ENCODE measurements at regions not wholly inside any gene's neighbourhood (a gene's known extent, or its start where the extent isn't known, plus 50 kb on each side); places are given as distances from the start of the nearest gene placed in this dataset.

DNA sequence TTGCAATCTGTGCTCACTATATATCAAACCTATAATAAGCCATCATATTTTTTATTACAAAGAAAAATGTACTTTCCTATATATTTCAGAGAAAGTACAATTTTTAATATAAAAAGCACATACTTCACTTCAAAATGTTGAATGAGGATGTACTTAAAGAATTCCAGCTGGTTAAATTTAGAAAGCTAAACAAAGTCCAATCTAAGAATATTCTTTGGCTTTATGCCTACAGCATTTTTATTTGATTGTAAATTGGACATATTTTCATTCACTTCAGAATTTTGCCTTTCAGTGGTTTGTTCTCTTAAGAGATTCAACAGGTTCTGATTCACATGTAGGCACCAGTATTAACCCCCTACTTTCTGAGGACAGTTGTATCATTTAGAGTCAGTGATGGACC is 533.8 kb downstream of the CAAP1 start:
- no peaks in the 10 kb centered on the region for H3K79me2 ChIP-seq (ENCODE audit: insufficient read depth, low read depth, low read length)
- H3K36me3 ChIP-seq (ENCODE audit: insufficient read depth, low read length): no peaks in the 10 kb centered on the region
- no peaks in the 10 kb centered on the region for H4K20me1 ChIP-seq (ENCODE audit: insufficient read depth, low read length)

DNA sequence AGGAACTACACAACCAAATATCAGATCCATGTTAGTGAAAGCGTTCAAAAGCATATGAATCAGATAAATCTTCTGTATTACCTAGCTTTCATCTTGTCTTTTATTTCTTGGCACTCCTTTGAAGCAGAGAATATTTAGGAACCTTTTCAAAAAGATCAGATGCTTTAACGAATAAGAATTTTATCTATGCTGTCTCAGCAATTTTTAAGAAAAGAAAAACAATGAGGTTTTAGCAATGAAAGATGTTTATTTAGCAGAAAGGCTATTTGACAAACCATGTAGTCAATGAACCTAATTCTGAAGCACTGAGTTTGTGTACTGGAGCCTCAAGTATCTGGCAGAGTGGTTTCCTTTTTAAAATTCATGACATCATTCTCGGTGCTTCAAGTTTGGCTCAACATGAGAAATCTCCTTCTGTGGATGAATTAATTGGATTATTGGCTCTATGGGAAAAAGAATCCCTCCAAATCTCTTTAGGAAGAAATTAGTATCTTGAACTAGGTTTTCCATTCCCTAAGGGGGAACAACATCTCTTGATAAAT is 534.7 kb downstream of the CAAP1 start:
- Histone ChIP-seq H3K4me1 (ENCODE audit: insufficient read depth, low read length, poor library complexity, severe bottlenecking) (no peaks in the 10 kb centered on the region), H3K27ac (ENCODE audit: low read depth, low read length, poor library complexity, severe bottlenecking) (no peak overlapping the region), H4K20me1 (ENCODE audit: insufficient read depth, low read length) (no peaks in the 10 kb centered on the region), H2AFZ (ENCODE audit: low read length) (no peak overlapping the region), H3K4me3 (ENCODE audit: low read depth, low read length, poor library complexity, severe bottlenecking) (no peak overlapping the region), H3K36me3 (ENCODE audit: insufficient read depth, low read length) (no peaks in the 10 kb centered on the region), H3K9me3 (ENCODE audit: low read length) (no peaks in the 10 kb centered on the region), H3K4me2 (ENCODE audit: low read length) (no peak overlapping the region), H3K79me2 (ENCODE audit: insufficient read depth, low read depth, low read length) (no peaks in the 10 kb centered on the region), H3K9me2 (ENCODE audit: insufficient read depth, low read length) (no peaks in the 10 kb centered on the region)
- CTCF ChIA-PET (ENCODE audit: unreplicated experiment): no interaction called here
- POLR2A ChIA-PET: interaction anchor here (0.7 kb wide), 1 partner anchor 234 kb away, joined by 3 read pairs; no protein-coding TSS in a partner anchor
- TF ChIP-seq, protein P1, sequence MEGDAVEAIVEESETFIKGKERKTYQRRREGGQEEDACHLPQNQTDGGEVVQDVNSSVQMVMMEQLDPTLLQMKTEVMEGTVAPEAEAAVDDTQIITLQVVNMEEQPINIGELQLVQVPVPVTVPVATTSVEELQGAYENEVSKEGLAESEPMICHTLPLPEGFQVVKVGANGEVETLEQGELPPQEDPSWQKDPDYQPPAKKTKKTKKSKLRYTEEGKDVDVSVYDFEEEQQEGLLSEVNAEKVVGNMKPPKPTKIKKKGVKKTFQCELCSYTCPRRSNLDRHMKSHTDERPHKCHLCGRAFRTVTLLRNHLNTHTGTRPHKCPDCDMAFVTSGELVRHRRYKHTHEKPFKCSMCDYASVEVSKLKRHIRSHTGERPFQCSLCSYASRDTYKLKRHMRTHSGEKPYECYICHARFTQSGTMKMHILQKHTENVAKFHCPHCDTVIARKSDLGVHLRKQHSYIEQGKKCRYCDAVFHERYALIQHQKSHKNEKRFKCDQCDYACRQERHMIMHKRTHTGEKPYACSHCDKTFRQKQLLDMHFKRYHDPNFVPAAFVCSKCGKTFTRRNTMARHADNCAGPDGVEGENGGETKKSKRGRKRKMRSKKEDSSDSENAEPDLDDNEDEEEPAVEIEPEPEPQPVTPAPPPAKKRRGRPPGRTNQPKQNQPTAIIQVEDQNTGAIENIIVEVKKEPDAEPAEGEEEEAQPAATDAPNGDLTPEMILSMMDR (conservative IDR thresholded peaks at IDR 0.05; ENCODE audit: low read length): no peak
- no peak for TF ChIP-seq EZH2phosphoT487 (IDR thresholded peaks at IDR 0.05; ENCODE audit: borderline replicate concordance, low read depth, low read length)
- BruUV-seq (replicated peaks): no TSS peak
- intact Hi-C loops (cut with micrococcal nuclease; ENCODE audit: unreplicated experiment): no loop called here
- DNase-seq (ENCODE audit: low spot score): no peak

More for the DNA sequence above, 533.8 kb downstream of the CAAP1 start:
- H2AFZ ChIP-seq (ENCODE audit: low read length): no peak overlapping the region
- TF ChIP-seq EZH2phosphoT487 (IDR thresholded peaks at IDR 0.05; ENCODE audit: borderline replicate concordance, low read depth, low read length): no peak
- TF ChIP-seq, protein P1 (conservative IDR thresholded peaks at IDR 0.05; ENCODE audit: low read length): no peak
- no peak for DNase-seq (ENCODE audit: low spot score)
- no peaks in the 10 kb centered on the region for H3K9me2 ChIP-seq (ENCODE audit: insufficient read depth, low read length)
- no peaks in the 10 kb centered on the region for H3K9me3 ChIP-seq (ENCODE audit: low read length)
- ChIA-PET CTCF (ENCODE audit: unreplicated experiment) (no interaction called here), POLR2A (no interaction called here)
- no peak overlapping the region for H3K4me3 ChIP-seq (ENCODE audit: low read depth, low read length, poor library complexity, severe bottlenecking)
- no TSS peak for BruUV-seq (replicated peaks)
- H3K4me2 ChIP-seq (ENCODE audit: low read length): no peak overlapping the region
- intact Hi-C loops (cut with micrococcal nuclease; ENCODE audit: unreplicated experiment): no loop called here
- H3K27ac ChIP-seq (ENCODE audit: low read depth, low read length, poor library complexity, severe bottlenecking): no peak overlapping the region
- H3K4me1 ChIP-seq (ENCODE audit: insufficient read depth, low read length, poor library complexity, severe bottlenecking): no peaks in the 10 kb centered on the region

DNA sequence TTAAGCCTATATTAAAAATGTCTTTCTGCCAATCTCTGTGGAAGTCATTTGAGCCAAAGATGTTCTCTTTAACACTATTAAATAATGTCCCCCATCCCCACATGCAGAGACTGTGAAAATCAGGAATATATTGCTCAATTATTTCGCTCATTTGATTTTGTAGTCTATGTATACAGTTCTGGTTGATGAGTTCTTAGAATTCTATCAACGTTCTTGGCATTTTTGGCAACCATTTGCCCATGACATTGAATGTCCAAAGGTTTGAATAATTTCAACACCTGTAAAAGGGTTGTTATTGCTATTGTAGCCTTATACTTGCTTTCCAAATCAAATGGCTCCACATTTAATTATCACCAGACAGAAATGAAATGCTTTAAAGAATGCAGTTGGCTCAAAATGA is 536.1 kb downstream of the CAAP1 start:
- POLR2A ChIA-PET: no interaction called here
- CTCF ChIA-PET (ENCODE audit: unreplicated experiment): no interaction called here
- Histone ChIP-seq H3K4me2 (ENCODE audit: low read length) (no peak overlapping the region), H2AFZ (ENCODE audit: low read length) (no peak overlapping the region), H3K4me1 (ENCODE audit: insufficient read depth, low read length, poor library complexity, severe bottlenecking) (no peaks in the 10 kb centered on the region), H3K36me3 (ENCODE audit: insufficient read depth, low read length) (no peaks in the 10 kb centered on the region), H4K20me1 (ENCODE audit: insufficient read depth, low read length) (no peaks in the 10 kb centered on the region), H3K27ac (ENCODE audit: low read depth, low read length, poor library complexity, severe bottlenecking) (no peak overlapping the region), H3K79me2 (ENCODE audit: insufficient read depth, low read depth, low read length) (no peaks in the 10 kb centered on the region), H3K4me3 (ENCODE audit: low read depth, low read length, poor library complexity, severe bottlenecking) (no peak overlapping the region), H3K9me2 (ENCODE audit: insufficient read depth, low read length) (no peaks in the 10 kb centered on the region), H3K9me3 (ENCODE audit: low read length) (no peaks in the 10 kb centered on the region)
- no peak for TF ChIP-seq EZH2phosphoT487 (IDR thresholded peaks at IDR 0.05; ENCODE audit: borderline replicate concordance, low read depth, low read length)
- TF ChIP-seq, protein P1 (conservative IDR thresholded peaks at IDR 0.05; ENCODE audit: low read length): no peak
- BruUV-seq (replicated peaks): no TSS peak
- intact Hi-C loops (cut with micrococcal nuclease; ENCODE audit: unreplicated experiment): no loop called here
- DNase-seq (ENCODE audit: low spot score): no peak

All from OCI-LY7 (cell line).